T-helper 2 cell (primary cell): ENCODE measurements at regions not wholly inside any gene's neighbourhood (a gene's known extent, or its start where the extent isn't known, plus 50 kb on each side); places are given as distances from the start of the nearest gene placed in this dataset.
"Not testable (repeated sequence)": the region's sequence is repeated elsewhere in the genome, so short reads cannot be mapped to it uniquely, and the experiment has no call there.

Experiments
- DNase-seq, 5 experiments: peaks; one replicate each; pipeline versions ENCODE4 v3.0.0 to v3.0.0-alpha.2; 2012 to 2022

- DNase-seq = no peak
Observed at GRCh38 chr15:93816815-93817214, 414.5 kb upstream of the MCTP2 start.

- DNase-seq = no peak
Observed at GRCh38 chr15:93811305-93811704, 420.1 kb upstream of the MCTP2 start.

- no peak for DNase-seq
Observed at GRCh38 chr15:93809516-93809915, 421.8 kb upstream of the MCTP2 start.

GRCh38 chr15:93803421-93804152 lies 427.8 kb upstream of the MCTP2 start:
- DNase-seq = no peak

GRCh38 chr15:93801206-93801605 lies 430.2 kb upstream of the MCTP2 start:
- no peak for DNase-seq

GRCh38 chr15:93800805-93801204 lies 430.6 kb upstream of the MCTP2 start:
- no peak for DNase-seq

GRCh38 chr15:93789441-93789840 lies 441.9 kb upstream of the MCTP2 start:
- DNase-seq = no peak

- DNase-seq = no peak
Observed at GRCh38 chr15:93780073-93780472, 451.3 kb upstream of the MCTP2 start.

GRCh38 chr15:93779341-93779740 lies 452.0 kb upstream of the MCTP2 start:
- no peak for DNase-seq

GRCh38 chr15:93771196-93772030 lies 459.9 kb upstream of the MCTP2 start:
- no peak for DNase-seq

GRCh38 chr15:93770788-93771187 lies 460.6 kb upstream of the MCTP2 start:
- DNase-seq = no peak

GRCh38 chr15:93762036-93762435 lies 469.3 kb upstream of the MCTP2 start:
- DNase-seq = no peak

- DNase-seq = no peak
Observed at GRCh38 chr15:93759629-93760028, 471.7 kb upstream of the MCTP2 start.

- no peak for DNase-seq
Observed at GRCh38 chr15:93758824-93759223, 472.5 kb upstream of the MCTP2 start.

GRCh38 chr15:93748710-93749109 lies 482.7 kb upstream of the MCTP2 start:
- no peak for DNase-seq

GRCh38 chr15:93734976-93735375 lies 496.4 kb upstream of the MCTP2 start:
- not testable (repeated sequence) for DNase-seq

- no peak for DNase-seq
Observed at GRCh38 chr15:93730724-93731123, 500.6 kb upstream of the MCTP2 start.

GRCh38 chr15:93722165-93722564 lies 509.2 kb upstream of the MCTP2 start:
- DNase-seq = no peak

- no peak for DNase-seq
Observed at GRCh38 chr15:93720607-93721006, 510.8 kb upstream of the MCTP2 start.

- no peak for DNase-seq
Observed at GRCh38 chr15:93719921-93720351, 511.4 kb upstream of the MCTP2 start.

- no peak for DNase-seq
Observed at GRCh38 chr15:93716615-93717231, 514.6 kb upstream of the MCTP2 start.

- DNase-seq = no peak
Observed at GRCh38 chr15:93709708-93710107, 521.7 kb upstream of the MCTP2 start.

- DNase-seq = no peak
Observed at GRCh38 chr15:93708724-93709445, 522.5 kb upstream of the MCTP2 start.
